ENCODE measurements at regions not wholly inside any gene's neighbourhood (a gene's known extent, or its start where the extent isn't known, plus 50 kb on each side); places are given as distances from the start of the nearest gene placed in this dataset.

- H3K4me2 ChIP-seq (ENCODE audit: low read depth, low read length, poor library complexity, severe bottlenecking): no peak overlapping the region
- no peaks in the 10 kb centered on the region for H3F3A ChIP-seq (ENCODE audit: low read depth)
- H3K27me3 ChIP-seq (ENCODE audit: insufficient read depth, low read length, poor library complexity, severe bottlenecking): no peaks in the 10 kb centered on the region
- no peaks in the 10 kb centered on the region for H3K36me3 ChIP-seq (ENCODE audit: insufficient read depth, low read length)
- no peaks in the 10 kb centered on the region for H3K9me2 ChIP-seq (replicated peaks; ENCODE audit: low read depth, low read length)
- no peak overlapping the region for H3K9ac ChIP-seq (ENCODE audit: low read depth, low read length, poor library complexity, severe bottlenecking)
- no peak overlapping the region for H2AFZ ChIP-seq (ENCODE audit: low read length)
- H3K4me3 ChIP-seq (ENCODE audit: low read length, poor library complexity, severe bottlenecking): no peak overlapping the region
- no peaks in the 10 kb centered on the region for H4K20me1 ChIP-seq (ENCODE audit: insufficient read depth, low read length, poor library complexity, severe bottlenecking)
- H3K9me3 ChIP-seq (ENCODE audit: insufficient read depth, low read depth, low read length): no peaks in the 10 kb centered on the region
- no peaks in the 10 kb centered on the region for H3K4me1 ChIP-seq (ENCODE audit: insufficient read depth, low read length, poor library complexity, severe bottlenecking)
- TF ChIP-seq CTCF (conservative IDR thresholded peaks at IDR 0.05; ENCODE audit: low read length) (no peak), EZH2phosphoT487 (IDR thresholded peaks at IDR 0.05; ENCODE audit: borderline replicate concordance) (no peak)
- no peaks in the 10 kb centered on the region for H3K79me2 ChIP-seq (ENCODE audit: insufficient read depth, low read length)
Observed at GRCh38 chr2:118661179-118661578, 186.3 kb downstream of the EN1 start.

- Histone ChIP-seq H3K9me3 (ENCODE audit: insufficient read depth, low read depth, low read length) (no peaks in the 10 kb centered on the region), H3K79me2 (ENCODE audit: insufficient read depth, low read length) (no peaks in the 10 kb centered on the region), H4K20me1 (ENCODE audit: insufficient read depth, low read length, poor library complexity, severe bottlenecking) (no peaks in the 10 kb centered on the region), H3K27me3 (ENCODE audit: insufficient read depth, low read length, poor library complexity, severe bottlenecking) (no peaks in the 10 kb centered on the region), H3F3A (ENCODE audit: low read depth) (no peaks in the 10 kb centered on the region), H2AFZ (ENCODE audit: low read length) (no peak overlapping the region), H3K4me1 (ENCODE audit: insufficient read depth, low read length, poor library complexity, severe bottlenecking) (no peaks in the 10 kb centered on the region), H3K9ac (ENCODE audit: low read depth, low read length, poor library complexity, severe bottlenecking) (no peak overlapping the region), H3K36me3 (ENCODE audit: insufficient read depth, low read length) (no peaks in the 10 kb centered on the region), H3K4me2 (ENCODE audit: low read depth, low read length, poor library complexity, severe bottlenecking) (no peak overlapping the region), H3K9me2 (replicated peaks; ENCODE audit: low read depth, low read length) (0 out of 2 replicates have a peak, but pooled peaks cover 4% of the 10 kb centered on the region), H3K4me3 (ENCODE audit: low read length, poor library complexity, severe bottlenecking) (no peak overlapping the region)
- TF ChIP-seq CTCF (conservative IDR thresholded peaks at IDR 0.05; ENCODE audit: low read length): no peak
- no peak for TF ChIP-seq EZH2phosphoT487 (IDR thresholded peaks at IDR 0.05; ENCODE audit: borderline replicate concordance)
Observed at GRCh38 chr2:118658596-118659198, 188.8 kb downstream of the EN1 start.

- H3K36me3 ChIP-seq (ENCODE audit: insufficient read depth, low read length): no peaks in the 10 kb centered on the region
- H3K79me2 ChIP-seq (ENCODE audit: insufficient read depth, low read length): no peaks in the 10 kb centered on the region
- H4K20me1 ChIP-seq (ENCODE audit: insufficient read depth, low read length, poor library complexity, severe bottlenecking): no peaks in the 10 kb centered on the region
- 0 out of 2 replicates have a peak, but pooled peaks cover 4% of the 10 kb centered on the region for H3K9me2 ChIP-seq (replicated peaks; ENCODE audit: low read depth, low read length)
- no peaks in the 10 kb centered on the region for H3K9me3 ChIP-seq (ENCODE audit: insufficient read depth, low read depth, low read length)
- no peak overlapping the region for H2AFZ ChIP-seq (ENCODE audit: low read length)
- no peak overlapping the region for H3K4me3 ChIP-seq (ENCODE audit: low read length, poor library complexity, severe bottlenecking)
- no peaks in the 10 kb centered on the region for H3K27me3 ChIP-seq (ENCODE audit: insufficient read depth, low read length, poor library complexity, severe bottlenecking)
- no peaks in the 10 kb centered on the region for H3K4me1 ChIP-seq (ENCODE audit: insufficient read depth, low read length, poor library complexity, severe bottlenecking)
- H3K9ac ChIP-seq (ENCODE audit: low read depth, low read length, poor library complexity, severe bottlenecking): no peak overlapping the region
- TF ChIP-seq EZH2phosphoT487 (IDR thresholded peaks at IDR 0.05; ENCODE audit: borderline replicate concordance): no peak
- no peak for TF ChIP-seq CTCF (conservative IDR thresholded peaks at IDR 0.05; ENCODE audit: low read length)
- no peak overlapping the region for H3K4me2 ChIP-seq (ENCODE audit: low read depth, low read length, poor library complexity, severe bottlenecking)
- H3F3A ChIP-seq (ENCODE audit: low read depth): no peaks in the 10 kb centered on the region
Observed at GRCh38 chr2:118657466-118657865, 190.0 kb downstream of the EN1 start.
